ENCODE measurements at regions not wholly inside any gene's neighbourhood (a gene's known extent, or its start where the extent isn't known, plus 50 kb on each side); places are given as distances from the start of the nearest gene placed in this dataset.

- DNase-seq: no peak
These were observed 857.0 kb upstream of the HTR2C start for GRCh38 chrX:113726898-113727297.

- no peak for DNase-seq
These were observed 857.4 kb upstream of the HTR2C start for GRCh38 chrX:113726466-113726865.

- no peak for DNase-seq
These were observed 857.9 kb upstream of the HTR2C start for GRCh38 chrX:113726009-113726408.

- DNase-seq: no peak
These were observed 859.3 kb upstream of the AMOT start for GRCh38 chrX:113699939-113700338.

DNA sequence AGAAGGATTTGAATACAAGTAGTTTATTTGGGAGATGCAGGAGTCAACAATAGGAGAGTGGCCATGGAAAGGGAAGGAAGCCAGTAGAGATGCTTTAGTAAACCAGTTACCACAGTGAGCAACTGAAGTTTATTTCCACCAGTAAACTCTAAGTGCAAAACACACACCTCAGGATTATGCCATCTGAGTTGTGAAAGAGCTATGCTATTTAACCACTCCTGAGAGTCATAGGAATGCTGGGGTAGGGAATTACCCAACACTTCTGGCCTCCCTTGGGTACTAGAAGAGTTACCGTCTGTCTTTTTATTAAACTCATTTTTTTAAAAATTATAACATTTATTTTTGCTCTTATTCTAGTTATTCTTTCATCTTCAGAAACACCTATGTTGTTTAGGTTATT is 834.6 kb upstream of the AMOT start:
- DNase-seq: no peak

DNA sequence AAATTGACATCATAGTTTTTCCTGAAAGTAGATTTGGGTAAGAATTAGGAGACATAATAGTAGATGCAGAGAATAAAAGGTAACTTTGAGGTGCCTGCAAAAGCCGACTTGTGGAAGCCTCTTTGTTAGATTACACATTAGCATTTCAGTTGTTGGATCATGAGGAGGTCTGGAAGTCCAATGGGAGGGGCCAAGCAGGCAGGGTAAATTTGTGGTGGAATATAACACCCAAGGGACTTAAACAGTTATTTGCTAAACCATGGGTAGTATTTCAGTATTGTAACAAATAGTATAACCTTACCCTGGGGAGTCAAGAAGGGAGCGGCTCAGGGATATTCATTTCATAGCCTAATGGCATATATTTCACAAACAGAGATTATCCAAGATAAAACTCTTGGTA is 810.7 kb upstream of the AMOT start:
- no peak for DNase-seq

- DNase-seq: no peak
These were observed 803.8 kb upstream of the AMOT start for GRCh38 chrX:113644426-113644825.

- no peak for DNase-seq
These were observed 793.9 kb upstream of the AMOT start for GRCh38 chrX:113634565-113634964.

- no peak for DNase-seq
These were observed 788.7 kb upstream of the AMOT start for GRCh38 chrX:113629326-113629725.

- DNase-seq: no peak
These were observed 753.7 kb upstream of the AMOT start for GRCh38 chrX:113594123-113594841.

GRCh38 chrX:113586281-113586898 is 745.8 kb upstream of the AMOT start:
- DNase-seq: no peak

- DNase-seq: no peak
These were observed 739.9 kb upstream of the AMOT start for GRCh38 chrX:113580486-113580885.

- no peak for DNase-seq
These were observed 717.9 kb upstream of the AMOT start for GRCh38 chrX:113558576-113558975.

GRCh38 chrX:113551919-113552318 is 711.3 kb upstream of the AMOT start:
- DNase-seq: no peak

GRCh38 chrX:113548308-113549015 is 707.8 kb upstream of the AMOT start:
- no peak for DNase-seq

- no peak for DNase-seq
These were observed 704.4 kb upstream of the AMOT start for GRCh38 chrX:113545040-113545439.

DNA sequence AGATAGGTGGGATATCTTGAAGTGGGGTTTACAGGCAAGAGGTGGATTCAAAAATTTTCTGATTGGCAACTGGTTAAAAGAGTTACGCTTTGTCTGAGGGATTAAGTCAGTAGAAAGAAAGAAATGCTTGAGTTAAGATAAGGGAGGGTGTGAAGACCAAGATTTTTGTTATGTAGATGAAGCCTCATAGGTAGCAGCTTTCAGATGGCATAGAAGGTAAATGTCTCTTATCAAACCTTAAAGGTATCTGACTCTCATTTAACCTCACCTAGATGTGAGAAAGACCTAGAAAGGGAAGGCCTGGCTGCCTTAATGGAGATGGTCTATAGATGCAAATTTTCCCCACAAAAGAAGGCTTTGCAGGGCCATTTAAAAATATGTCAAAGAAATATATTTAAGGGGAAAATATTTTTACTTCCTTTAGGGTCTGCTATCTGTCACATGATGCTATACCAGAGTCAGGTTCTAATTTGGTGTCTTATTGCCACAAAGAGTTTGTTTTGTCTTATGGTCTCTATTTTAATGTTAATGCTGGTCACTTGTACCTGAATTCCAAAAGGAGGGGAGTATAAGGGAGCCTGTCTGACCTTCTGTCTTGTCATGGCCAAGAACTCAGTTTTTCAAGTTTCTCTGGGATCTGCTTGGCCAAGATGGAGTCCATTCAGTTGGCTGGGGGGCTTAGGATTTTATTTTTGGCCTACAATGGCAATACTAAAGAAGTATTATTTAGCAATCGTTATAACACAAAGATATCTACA is 699.1 kb upstream of the AMOT start:
- DNase-seq: no peak

DNA sequence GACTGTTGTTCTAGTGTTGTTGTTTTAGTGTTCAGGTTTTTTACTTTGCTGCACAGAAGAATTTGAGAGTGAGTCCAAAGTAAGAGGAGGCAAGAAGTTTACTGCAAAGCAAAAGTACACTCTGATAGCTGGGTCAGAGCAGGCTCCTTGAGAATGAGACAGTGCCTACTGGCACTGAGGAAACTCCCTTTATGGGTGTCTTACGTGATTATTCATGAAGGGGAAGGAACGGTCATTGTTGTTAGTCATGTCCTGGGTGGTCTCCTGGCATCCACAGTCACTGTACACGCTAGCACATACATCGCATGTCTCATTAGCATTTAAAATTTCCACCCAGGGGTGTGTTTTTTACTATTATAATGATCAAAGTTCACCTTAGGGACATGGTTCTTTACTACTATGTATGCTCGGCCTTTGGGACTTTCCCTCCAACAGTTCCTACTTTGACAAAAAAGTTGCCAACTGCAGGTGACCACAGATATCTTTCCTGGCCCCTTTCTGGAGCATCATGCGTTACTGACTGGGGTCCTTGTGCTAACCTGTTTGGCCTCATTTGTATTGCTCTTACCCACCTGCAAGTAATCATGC is 688.9 kb upstream of the AMOT start:
- no peak for DNase-seq

DNA sequence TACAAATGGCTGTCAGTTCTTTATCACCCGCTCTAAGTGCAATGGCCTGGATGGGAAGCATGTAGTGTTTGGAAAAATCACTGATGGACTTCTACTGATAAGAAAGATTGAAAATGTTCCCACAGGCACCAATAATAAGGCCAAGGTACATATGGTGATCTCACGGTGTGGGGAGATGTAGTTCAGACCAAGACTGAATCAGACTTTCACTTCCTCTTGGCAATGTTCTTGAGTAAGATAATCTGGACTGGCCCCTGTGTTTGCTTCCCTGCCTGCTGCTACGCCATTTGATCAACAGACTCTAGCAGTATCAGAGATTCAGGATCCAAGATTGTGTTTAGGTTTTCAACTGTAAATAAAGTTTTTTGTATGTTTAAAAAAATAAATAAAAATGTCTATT is 682.2 kb upstream of the AMOT start:
- DNase-seq: no peak

DNA sequence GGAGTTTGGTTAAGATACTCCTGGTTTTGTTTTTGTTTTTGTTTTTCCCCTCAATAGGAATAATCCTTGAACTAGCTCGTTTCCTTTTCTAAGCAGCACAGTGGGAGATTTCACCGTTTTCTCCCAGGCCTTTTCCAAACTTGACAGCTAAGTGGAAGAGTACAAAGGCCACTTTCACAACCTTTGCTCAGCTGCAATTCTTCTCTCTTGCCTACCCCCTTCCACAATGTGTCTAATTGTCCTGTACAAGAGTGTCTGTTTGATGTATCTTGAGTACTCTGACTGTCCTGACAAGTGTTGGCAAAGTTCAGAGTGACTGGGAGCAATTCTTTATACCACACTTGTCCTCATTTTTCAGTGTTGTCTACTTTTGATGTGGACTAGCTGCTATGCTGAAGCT is 674.3 kb upstream of the AMOT start:
- DNase-seq: no peak

DNA sequence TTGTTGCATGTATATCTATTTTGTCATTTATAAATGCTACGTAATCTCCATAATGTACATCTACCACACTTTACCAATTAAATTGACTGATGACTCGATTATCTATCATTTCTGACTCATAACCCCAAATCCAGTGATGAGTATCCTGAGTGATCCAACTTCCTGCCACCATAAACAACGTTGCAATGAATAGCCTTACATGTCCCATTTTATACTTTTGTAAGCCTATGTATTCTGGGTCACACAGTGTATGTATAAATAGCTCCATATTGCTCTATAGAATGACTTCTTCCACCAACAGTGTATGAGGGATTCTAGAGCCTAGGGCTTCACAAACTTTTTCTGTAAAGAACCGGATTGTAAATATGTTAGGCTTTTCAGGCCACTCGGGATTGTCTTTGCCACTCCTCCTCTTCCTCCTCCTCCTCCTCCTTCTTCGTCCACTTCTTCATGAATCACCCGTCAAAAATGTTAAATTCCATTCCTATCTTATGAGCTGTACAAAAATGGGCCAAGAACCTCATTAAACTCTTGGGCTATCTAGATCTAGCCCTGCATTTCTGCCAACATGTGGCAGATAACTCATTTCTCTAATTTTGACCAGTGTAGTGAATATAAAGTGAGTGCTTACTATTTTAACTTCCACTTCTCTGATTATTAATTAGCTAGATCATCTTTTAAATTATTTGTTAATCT is 672.2 kb upstream of the AMOT start:
- no peak for DNase-seq

DNA sequence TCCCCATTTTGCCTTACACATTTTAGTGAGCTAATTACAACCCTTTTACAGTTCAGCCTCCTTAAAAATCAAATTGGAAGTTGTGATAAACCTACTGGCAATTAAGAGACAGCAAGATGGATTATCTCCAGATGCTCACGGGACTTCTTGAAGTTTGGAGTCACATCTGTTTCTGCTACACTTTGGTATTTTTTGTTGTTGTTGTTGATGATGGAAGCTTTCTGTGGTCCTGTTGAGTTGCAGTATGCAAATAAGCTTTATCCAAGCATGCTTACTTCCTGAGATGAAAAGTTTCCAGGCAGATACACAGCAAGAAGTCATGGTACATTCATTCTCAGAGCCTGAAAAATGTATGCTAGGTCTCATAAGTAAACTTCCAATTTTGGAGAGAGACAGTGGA is 670.0 kb upstream of the AMOT start:
- no peak for DNase-seq

Measured in T-helper 1 cell (primary cell).